ENCODE measurements at regions not wholly inside any gene's neighbourhood (a gene's known extent, or its start where the extent isn't known, plus 50 kb on each side); places are given as distances from the start of the nearest gene placed in this dataset.
"Not testable (repeated sequence)": the region's sequence is repeated elsewhere in the genome, so short reads cannot be mapped to it uniquely, and the experiment has no call there.

GRCh38 chr7:19567011-19567410, 141.8 kb downstream of the POLR1F start:
- intact Hi-C loops (cut with DNase I) = no loop called here
- DNase-seq (no peak), ATAC-seq (no peak)
- 92% methylated on average over 4 of the region's 4 CpGs for WGBS
- H3K4me1 ChIP-seq (ENCODE audit: control insufficient read depth, insufficient read depth, low read length) = no peaks in the 10 kb centered on the region
- peaks cover 2% of the 10 kb centered on the region for H3K9me3 ChIP-seq (ENCODE audit: control insufficient read depth, low read length)
- no peak overlapping the region for H3K4me3 ChIP-seq (ENCODE audit: low read length)
- no peak overlapping the region for H3K27ac ChIP-seq (ENCODE audit: low read length)
- H3K27me3 ChIP-seq (ENCODE audit: control insufficient read depth, insufficient read depth) = no peaks in the 10 kb centered on the region

GRCh38 chr7:19565602-19566001, 143.2 kb downstream of the POLR1F start:
- intact Hi-C loops (cut with DNase I) = no loop called here
- Histone ChIP-seq H3K9me3 (ENCODE audit: control insufficient read depth, low read length) (peaks cover 2% of the 10 kb centered on the region), H3K27ac (ENCODE audit: low read length) (no peak overlapping the region), H3K27me3 (ENCODE audit: control insufficient read depth, insufficient read depth) (no peaks in the 10 kb centered on the region), H3K4me3 (ENCODE audit: low read length) (no peak overlapping the region), H3K4me1 (ENCODE audit: control insufficient read depth, insufficient read depth, low read length) (no peaks in the 10 kb centered on the region)
- ATAC-seq (no peak), DNase-seq (no peak)

- no peak overlapping the region for H3K27ac ChIP-seq (ENCODE audit: low read length)
- H3K4me1 ChIP-seq (ENCODE audit: control insufficient read depth, insufficient read depth, low read length) = no peaks in the 10 kb centered on the region
- intact Hi-C loops (cut with DNase I) = no loop called here
- no peak overlapping the region for H3K4me3 ChIP-seq (ENCODE audit: low read length)
- WGBS = 71% methylated on average over 3 of the region's 3 CpGs
- H3K9me3 ChIP-seq (ENCODE audit: control insufficient read depth, low read length) = no peaks in the 10 kb centered on the region
- DNase-seq (no peak), ATAC-seq (no peak)
- H3K27me3 ChIP-seq (ENCODE audit: control insufficient read depth, insufficient read depth) = no peaks in the 10 kb centered on the region
Observed at GRCh38 chr7:19561121-19561805, 147.6 kb downstream of the POLR1F start.

- no peaks in the 10 kb centered on the region for H3K9me3 ChIP-seq (ENCODE audit: control insufficient read depth, low read length)
- H3K27me3 ChIP-seq (ENCODE audit: control insufficient read depth, insufficient read depth) = no peaks in the 10 kb centered on the region
- H3K4me3 ChIP-seq (ENCODE audit: low read length) = no peak overlapping the region
- WGBS = 61% methylated on average over 8 of the region's 8 CpGs
- no peak overlapping the region for H3K27ac ChIP-seq (ENCODE audit: low read length)
- intact Hi-C loops (cut with DNase I) = no loop called here
- DNase-seq = no peak
- no peak for ATAC-seq
- no peaks in the 10 kb centered on the region for H3K4me1 ChIP-seq (ENCODE audit: control insufficient read depth, insufficient read depth, low read length)
Observed at GRCh38 chr7:19560111-19560883, 148.5 kb downstream of the POLR1F start.

GRCh38 chr7:19558527-19558926, 150.3 kb downstream of the POLR1F start:
- Histone ChIP-seq H3K27ac (ENCODE audit: low read length) (no peak overlapping the region), H3K4me1 (ENCODE audit: control insufficient read depth, insufficient read depth, low read length) (no peaks in the 10 kb centered on the region), H3K9me3 (ENCODE audit: control insufficient read depth, low read length) (no peaks in the 10 kb centered on the region), H3K27me3 (ENCODE audit: control insufficient read depth, insufficient read depth) (no peaks in the 10 kb centered on the region), H3K4me3 (ENCODE audit: low read length) (no peak overlapping the region)
- DNase-seq = no peak
- no peak for ATAC-seq
- intact Hi-C loops (cut with DNase I) = no loop called here
- WGBS = 99% methylated on average over 1 of the region's 1 CpG

- no peaks in the 10 kb centered on the region for H3K27me3 ChIP-seq (ENCODE audit: control insufficient read depth, insufficient read depth)
- no peaks in the 10 kb centered on the region for H3K4me1 ChIP-seq (ENCODE audit: control insufficient read depth, insufficient read depth, low read length)
- H3K4me3 ChIP-seq (ENCODE audit: low read length) = no peak overlapping the region
- no peaks in the 10 kb centered on the region for H3K9me3 ChIP-seq (ENCODE audit: control insufficient read depth, low read length)
- DNase-seq = no peak
- no peak for ATAC-seq
- intact Hi-C loops (cut with DNase I) = no loop called here
- no peak overlapping the region for H3K27ac ChIP-seq (ENCODE audit: low read length)
- 94% methylated on average over 3 of the region's 3 CpGs for WGBS
Observed at GRCh38 chr7:19557726-19558465, 150.9 kb downstream of the POLR1F start.

- intact Hi-C loops (cut with DNase I) = no loop called here
- Histone ChIP-seq H3K27me3 (ENCODE audit: control insufficient read depth, insufficient read depth) (no peaks in the 10 kb centered on the region), H3K9me3 (ENCODE audit: control insufficient read depth, low read length) (no peaks in the 10 kb centered on the region), H3K27ac (ENCODE audit: low read length) (no peak overlapping the region), H3K4me3 (ENCODE audit: low read length) (no peak overlapping the region), H3K4me1 (ENCODE audit: control insufficient read depth, insufficient read depth, low read length) (no peaks in the 10 kb centered on the region)
- ATAC-seq (peak in 1 of 2 donors; percentile 31), DNase-seq (no peak)
Observed at GRCh38 chr7:19554581-19554980, 154.3 kb downstream of the POLR1F start.

- Histone ChIP-seq H3K4me3 (ENCODE audit: low read length) (no peak overlapping the region), H3K27ac (ENCODE audit: low read length) (no peak overlapping the region), H3K4me1 (ENCODE audit: control insufficient read depth, insufficient read depth, low read length) (no peaks in the 10 kb centered on the region), H3K27me3 (ENCODE audit: control insufficient read depth, insufficient read depth) (no peaks in the 10 kb centered on the region), H3K9me3 (ENCODE audit: control insufficient read depth, low read length) (peaks cover 2% of the 10 kb centered on the region)
- 78% methylated on average over 2 of the region's 2 CpGs for WGBS
- DNase-seq = no peak
- ATAC-seq = no peak
- intact Hi-C loops (cut with DNase I) = no loop called here
Observed at GRCh38 chr7:19552576-19552975, 156.3 kb downstream of the POLR1F start.

GRCh38 chr7:19549246-19549645, 159.6 kb downstream of the POLR1F start:
- DNase-seq; H3K9me3 ChIP-seq (ENCODE audit: control insufficient read depth, low read length); H3K4me1 ChIP-seq (ENCODE audit: control insufficient read depth, insufficient read depth, low read length); intact Hi-C loops (cut with DNase I); H3K4me3 ChIP-seq (ENCODE audit: low read length); H3K27ac ChIP-seq (ENCODE audit: low read length); ATAC-seq; H3K27me3 ChIP-seq (ENCODE audit: control insufficient read depth, insufficient read depth): not testable (repeated sequence)
- 62% methylated on average over 5 of the region's 5 CpGs for whole genome bisulfite sequencing

GRCh38 chr7:19537942-19538401, 170.9 kb downstream of the POLR1F start:
- DNase-seq = no peak
- H3K4me1 ChIP-seq (ENCODE audit: control insufficient read depth, insufficient read depth, low read length) = no peaks in the 10 kb centered on the region
- no peaks in the 10 kb centered on the region for H3K27me3 ChIP-seq (ENCODE audit: control insufficient read depth, insufficient read depth)
- no peak overlapping the region for H3K4me3 ChIP-seq (ENCODE audit: low read length)
- H3K9me3 ChIP-seq (ENCODE audit: control insufficient read depth, low read length) = no peaks in the 10 kb centered on the region
- no peak overlapping the region for H3K27ac ChIP-seq (ENCODE audit: low read length)
- intact Hi-C loops (cut with DNase I) = no loop called here
- WGBS = 53% methylated on average over 4 of the region's 4 CpGs
- peak in 1 of 2 donors; percentile 54 for ATAC-seq

GRCh38 chr7:19533266-19533665, 175.6 kb downstream of the POLR1F start:
- H3K27ac ChIP-seq (ENCODE audit: low read length) = no peak overlapping the region
- H3K27me3 ChIP-seq (ENCODE audit: control insufficient read depth, insufficient read depth) = no peaks in the 10 kb centered on the region
- no peaks in the 10 kb centered on the region for H3K4me1 ChIP-seq (ENCODE audit: control insufficient read depth, insufficient read depth, low read length)
- intact Hi-C loops (cut with DNase I) = no loop called here
- WGBS = 85% methylated on average over 1 of the region's 1 CpG
- no peak overlapping the region for H3K4me3 ChIP-seq (ENCODE audit: low read length)
- no peak for DNase-seq
- H3K9me3 ChIP-seq (ENCODE audit: control insufficient read depth, low read length) = no peaks in the 10 kb centered on the region
- no peak for ATAC-seq
